ENCODE measurements at regions not wholly inside any gene's neighbourhood (a gene's known extent, or its start where the extent isn't known, plus 50 kb on each side); places are given as distances from the start of the nearest gene placed in this dataset.

DNA sequence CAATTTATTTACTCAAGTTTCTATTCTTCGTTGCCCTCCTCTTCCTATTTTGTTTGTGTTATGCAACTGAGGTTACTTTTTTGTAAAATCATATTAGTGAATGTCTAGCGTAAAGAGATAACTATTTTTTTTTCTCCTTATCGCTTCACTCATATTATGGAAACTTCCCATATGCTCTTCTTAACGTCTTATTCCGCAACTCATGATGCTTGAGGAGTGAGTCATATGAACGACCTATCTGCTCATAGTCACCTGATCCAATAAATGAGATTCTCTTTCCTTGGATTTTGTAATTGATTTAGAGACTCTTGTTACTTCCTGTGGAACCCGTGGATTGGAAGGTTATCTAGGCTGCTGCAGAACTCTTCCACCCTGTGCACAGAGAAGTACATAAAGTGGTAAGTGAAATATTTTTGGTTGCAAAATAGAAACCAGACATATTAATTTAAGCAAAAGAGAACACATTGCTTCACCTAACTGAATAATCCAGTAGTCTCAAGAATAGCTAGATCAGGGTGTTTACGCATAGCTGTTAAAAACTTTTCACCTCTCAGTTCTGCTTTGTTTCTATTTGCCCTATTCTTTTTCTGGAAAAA, 719.3 kb upstream of the SGO1 start:
- ATAC-seq (ENCODE audit: low read depth) = no peak
- Histone ChIP-seq H3K4ac (ENCODE audit: low read depth, low read length) (no peak overlapping the region), H3K18ac (ENCODE audit: low read depth, low read length) (no peak overlapping the region), H3K9me3 (ENCODE audit: control insufficient read depth, insufficient read depth, low read length) (0 out of 2 replicates have a peak, but pooled peaks cover 3% of the 10 kb centered on the region), H2AK5ac (ENCODE audit: low read depth, low read length) (no peak overlapping the region), H4K5ac (ENCODE audit: low read depth, low read length) (no peak overlapping the region), H4K91ac (ENCODE audit: insufficient read depth, low read depth, low read length) (no peak overlapping the region), H3K4me3 (ENCODE audit: insufficient read depth, low read depth, low read length) (no peak overlapping the region), H3K9me1 (ENCODE audit: insufficient read depth, low read length) (no peaks in the 10 kb centered on the region), H2BK20ac (ENCODE audit: low read depth, low read length) (no peak overlapping the region), H3K14ac (replicated peaks; ENCODE audit: low read depth, low read length) (no peak overlapping the region), H4K8ac (ENCODE audit: low read depth in 2 of 2, low read length in 2 of 2) (no peak overlapping the region), H3K27me3 (ENCODE audit: control insufficient read depth, insufficient read depth, low read length) (no peaks in the 10 kb centered on the region), H3K4me2 (ENCODE audit: low read depth, low read length) (no peak overlapping the region), H2BK120ac (ENCODE audit: low read depth, low read length) (no peak overlapping the region), H3K23ac (ENCODE audit: low read depth, low read length) (no peak overlapping the region), H2BK5ac (ENCODE audit: low read depth, low read length, poor library complexity, severe bottlenecking) (no peak overlapping the region), H2BK15ac (ENCODE audit: low read depth, low read length) (no peak overlapping the region), H4K20me1 (ENCODE audit: insufficient read depth, low read length) (no peaks in the 10 kb centered on the region), H2AK9ac (replicated peaks; ENCODE audit: low read depth, low read length, poor library complexity) (no peak overlapping the region), H3K79me1 (ENCODE audit: low read depth in 1 of 2, low read length in 2 of 2) (no peaks in the 10 kb centered on the region), H3K4me1 (ENCODE audit: control insufficient read depth, insufficient read depth, low read length) (no peaks in the 10 kb centered on the region), H2AFZ (replicated peaks; ENCODE audit: low read length, poor library complexity) (no peak overlapping the region), H3K56ac (ENCODE audit: extremely low read depth, insufficient read depth, low read length) (no peak overlapping the region), H3K36me3 (ENCODE audit: control insufficient read depth, insufficient read depth, low read length) (no peaks in the 10 kb centered on the region), H3K27ac (ENCODE audit: insufficient read depth, low read length) (no peak overlapping the region), H3K9ac (ENCODE audit: low read depth, low read length) (no peak overlapping the region)
- CTCF ChIA-PET = no interaction called here
- dilution Hi-C loops (cut with HindIII; ENCODE audit: low sequenced_read_pairs, unreplicated experiment) = no loop called here
- WGBS, 2 experiments (ENCODE audit: extremely low coverage in 2 of 2, insufficient read length in 1 of 2) = no CpG with 5 or more reads among the region's 8 CpGs
- BruUV-seq (replicated peaks) = no TSS peak
- POLR2A ChIA-PET (ENCODE audit: unreplicated experiment) = no interaction called here
- TF ChIP-seq CEBPB (IDR thresholded peaks at IDR 0.05; ENCODE audit: low read depth, low read length) = no peak
- TF ChIP-seq, protein P1, sequence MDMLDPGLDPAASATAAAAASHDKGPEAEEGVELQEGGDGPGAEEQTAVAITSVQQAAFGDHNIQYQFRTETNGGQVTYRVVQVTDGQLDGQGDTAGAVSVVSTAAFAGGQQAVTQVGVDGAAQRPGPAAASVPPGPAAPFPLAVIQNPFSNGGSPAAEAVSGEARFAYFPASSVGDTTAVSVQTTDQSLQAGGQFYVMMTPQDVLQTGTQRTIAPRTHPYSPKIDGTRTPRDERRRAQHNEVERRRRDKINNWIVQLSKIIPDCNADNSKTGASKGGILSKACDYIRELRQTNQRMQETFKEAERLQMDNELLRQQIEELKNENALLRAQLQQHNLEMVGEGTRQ (IDR thresholded peaks at IDR 0.05; ENCODE audit: low read depth, low read length) = no peak
- no peak for TF ChIP-seq FOS (IDR thresholded peaks at IDR 0.05; ENCODE audit: low read depth, low read length)
- no peak for TF ChIP-seq SMC3 (IDR thresholded peaks at IDR 0.05; ENCODE audit: low read depth, low read length)
- TF ChIP-seq CHD1 (IDR thresholded peaks at IDR 0.05; ENCODE audit: low read depth, low read length) = no peak
- TF ChIP-seq BHLHE40 (IDR thresholded peaks at IDR 0.05; ENCODE audit: low read depth, low read length) = no peak
- TF ChIP-seq NFE2L2 (IDR thresholded peaks at IDR 0.05; ENCODE audit: low read depth, low read length) = no peak
- no peak for TF ChIP-seq CTCF (conservative IDR thresholded peaks at IDR 0.05; ENCODE audit: low read depth, low read length)
- TF ChIP-seq, protein P2, sequence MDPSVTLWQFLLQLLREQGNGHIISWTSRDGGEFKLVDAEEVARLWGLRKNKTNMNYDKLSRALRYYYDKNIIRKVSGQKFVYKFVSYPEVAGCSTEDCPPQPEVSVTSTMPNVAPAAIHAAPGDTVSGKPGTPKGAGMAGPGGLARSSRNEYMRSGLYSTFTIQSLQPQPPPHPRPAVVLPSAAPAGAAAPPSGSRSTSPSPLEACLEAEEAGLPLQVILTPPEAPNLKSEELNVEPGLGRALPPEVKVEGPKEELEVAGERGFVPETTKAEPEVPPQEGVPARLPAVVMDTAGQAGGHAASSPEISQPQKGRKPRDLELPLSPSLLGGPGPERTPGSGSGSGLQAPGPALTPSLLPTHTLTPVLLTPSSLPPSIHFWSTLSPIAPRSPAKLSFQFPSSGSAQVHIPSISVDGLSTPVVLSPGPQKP (IDR thresholded peaks at IDR 0.05; ENCODE audit: borderline replicate concordance, low read depth, low read length) = no peak
- no peak for TF ChIP-seq RAD21 (IDR thresholded peaks at IDR 0.05; ENCODE audit: low read length)
- TF ChIP-seq POLR2A (IDR thresholded peaks at IDR 0.05; ENCODE audit: low read depth, low read length) = no peak
- no peak for TF ChIP-seq MAFK (IDR thresholded peaks at IDR 0.05; ENCODE audit: low read depth, low read length)
- TF ChIP-seq MXI1 (IDR thresholded peaks at IDR 0.05; ENCODE audit: borderline replicate concordance, low read depth, low read length) = no peak
- no peak for TF ChIP-seq RFX5 (IDR thresholded peaks at IDR 0.05; ENCODE audit: low read depth, low read length)
- no peak for TF ChIP-seq RCOR1 (IDR thresholded peaks at IDR 0.05; ENCODE audit: insufficient replicate concordance, low read length)
- in situ Hi-C loops (cut with MboI; ENCODE audit: low sequenced_read_pairs) = no loop called here
- intact Hi-C loops (cut with micrococcal nuclease) = no loop called here
- no peak for DNase-seq
